ENCODE measurements at regions not wholly inside any gene's neighbourhood (a gene's known extent, or its start where the extent isn't known, plus 50 kb on each side); places are given as distances from the start of the nearest gene placed in this dataset.
A peak's percentile ranks its signal among the peaks of the same experiment; 100 is the strongest.
"Not testable (repeated sequence)": the region's sequence is repeated elsewhere in the genome, so short reads cannot be mapped to it uniquely, and the experiment has no call there.

DNA sequence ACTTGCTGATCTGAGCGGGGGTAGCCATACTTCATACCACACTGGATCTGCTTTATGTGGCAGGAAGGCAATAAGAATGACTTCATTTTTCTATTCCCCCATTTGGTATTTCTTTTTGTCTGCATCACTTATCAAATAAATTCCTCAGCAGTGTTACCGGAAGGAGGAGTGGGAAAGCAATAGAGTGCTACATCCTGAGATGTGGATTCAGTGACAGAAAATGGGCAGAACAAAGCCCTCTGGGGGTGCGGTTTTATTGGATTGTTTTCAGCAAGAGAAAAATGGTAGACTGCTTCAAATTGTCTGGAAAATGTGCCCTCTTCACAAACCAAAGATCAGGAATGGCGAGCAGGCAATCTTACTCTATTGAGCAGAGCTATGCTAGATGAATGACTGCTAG lies 751.9 kb upstream of the NEGR1 start:
- DNase-seq, result no peak

DNA sequence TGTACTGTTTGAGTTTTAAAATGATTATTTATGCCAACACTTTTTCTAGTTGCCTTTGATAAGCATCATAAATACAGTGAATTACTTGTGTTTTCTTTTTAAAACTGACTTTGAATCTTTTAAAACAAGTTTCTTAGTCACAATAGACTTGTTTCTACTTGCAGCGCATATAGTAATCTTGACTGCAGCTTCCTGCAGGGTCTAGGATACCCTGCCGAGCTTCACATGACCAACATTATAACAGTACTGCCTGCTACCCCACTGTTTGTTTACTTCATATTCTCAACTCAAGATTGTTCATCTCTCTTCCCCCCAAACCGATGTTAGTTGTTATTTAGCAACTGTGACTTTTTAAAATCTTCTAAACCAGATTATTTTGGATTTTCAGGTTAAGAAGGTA lies 751.3 kb upstream of the NEGR1 start:
- DNase-seq, result no peak

DNA sequence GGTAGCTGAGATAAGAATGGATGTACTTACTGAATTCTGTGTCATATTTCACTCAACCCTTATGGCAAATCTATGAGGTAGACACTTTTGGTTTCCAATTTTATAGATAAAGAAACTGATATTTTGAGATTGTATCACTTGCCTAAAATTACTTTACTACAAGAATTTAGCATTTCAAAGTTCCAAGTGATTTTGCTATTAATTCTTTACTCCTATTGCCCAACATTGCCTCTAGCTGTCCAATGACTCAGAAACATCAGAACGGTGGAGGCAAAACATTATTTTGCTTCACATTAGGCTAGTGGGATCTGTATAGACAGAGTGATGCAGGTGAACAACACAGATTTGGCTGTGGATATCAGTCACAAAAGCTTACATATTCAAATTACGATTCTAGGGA lies 747.2 kb upstream of the NEGR1 start:
- DNase-seq, result no peak

DNA sequence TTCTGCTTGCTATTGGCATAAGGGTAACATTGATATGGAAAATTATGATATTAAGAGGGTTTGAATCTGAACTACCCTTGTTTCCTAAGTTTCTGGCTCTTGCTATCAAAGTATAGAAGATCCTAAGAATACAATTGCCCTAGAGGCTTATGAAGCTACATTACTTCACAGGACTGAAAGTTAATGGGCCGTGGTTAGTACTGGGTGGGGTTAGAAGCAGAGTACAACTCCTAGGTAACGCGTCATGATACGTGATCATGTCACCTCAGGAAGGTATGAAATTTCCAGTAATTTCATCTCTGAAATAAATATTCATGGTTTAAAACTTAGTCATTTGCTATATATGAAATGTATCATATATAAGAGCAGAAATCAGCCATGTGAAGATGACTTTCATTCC lies 743.8 kb upstream of the NEGR1 start:
- DNase-seq, result no peak

DNA sequence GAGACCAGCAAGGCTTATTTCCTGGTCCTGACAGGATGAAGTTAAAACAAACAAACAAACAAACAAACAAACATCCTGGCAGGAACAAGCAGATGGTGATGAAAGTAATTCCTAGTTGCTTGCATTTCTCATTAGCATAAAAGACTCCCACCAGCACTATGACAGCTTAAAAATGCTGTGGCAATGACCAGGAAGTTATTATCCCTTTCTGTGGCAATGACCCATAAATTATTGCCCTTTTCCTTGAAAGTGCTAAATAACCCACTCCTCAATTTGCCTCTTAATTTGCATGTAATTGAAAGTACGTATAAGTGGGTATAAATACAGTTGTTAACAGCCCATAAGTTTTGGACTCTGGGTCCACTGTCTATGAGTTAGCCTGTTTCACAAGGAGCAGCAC lies 727.6 kb upstream of the NEGR1 start:
- DNase-seq, result no peak

DNA sequence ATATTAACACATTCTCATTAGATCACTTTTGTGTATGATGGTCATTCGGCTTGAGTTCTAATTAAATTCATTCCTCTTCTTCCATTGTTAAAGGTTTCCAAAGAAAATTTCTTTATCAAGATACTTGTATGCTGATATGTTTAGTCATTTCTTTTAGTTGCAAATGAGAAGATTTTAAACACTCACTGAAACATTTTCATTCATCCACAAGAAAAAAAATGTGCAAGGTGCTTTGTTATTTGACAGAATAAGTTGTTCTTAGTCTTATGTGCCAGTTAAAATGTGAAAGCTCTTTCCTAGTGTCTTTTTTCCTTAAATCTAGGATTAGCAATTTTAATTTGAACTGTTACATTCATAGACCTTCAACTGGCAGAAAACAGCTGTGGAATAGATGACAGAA lies 727.0 kb upstream of the NEGR1 start:
- DNase-seq, result no peak

DNA sequence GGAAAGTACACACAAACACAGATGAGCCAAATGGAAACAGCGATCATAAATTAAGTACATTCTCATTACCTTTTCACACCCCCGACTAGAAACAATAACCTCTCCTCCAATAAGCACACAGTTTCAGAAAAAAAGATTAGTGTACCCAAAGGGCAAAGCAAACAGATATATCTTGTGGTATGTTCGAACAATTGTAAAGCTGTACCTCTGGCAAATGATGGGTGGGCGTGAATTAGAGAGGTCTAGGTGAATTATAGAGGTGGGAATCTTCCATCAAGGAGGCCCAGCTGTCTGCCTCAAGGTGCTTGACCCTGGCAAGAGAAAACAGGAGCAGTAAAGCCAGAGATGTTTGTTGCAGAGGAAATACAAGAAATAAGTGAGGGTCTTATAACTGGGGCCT lies 715.3 kb upstream of the NEGR1 start:
- DNase-seq, result no peak

DNA sequence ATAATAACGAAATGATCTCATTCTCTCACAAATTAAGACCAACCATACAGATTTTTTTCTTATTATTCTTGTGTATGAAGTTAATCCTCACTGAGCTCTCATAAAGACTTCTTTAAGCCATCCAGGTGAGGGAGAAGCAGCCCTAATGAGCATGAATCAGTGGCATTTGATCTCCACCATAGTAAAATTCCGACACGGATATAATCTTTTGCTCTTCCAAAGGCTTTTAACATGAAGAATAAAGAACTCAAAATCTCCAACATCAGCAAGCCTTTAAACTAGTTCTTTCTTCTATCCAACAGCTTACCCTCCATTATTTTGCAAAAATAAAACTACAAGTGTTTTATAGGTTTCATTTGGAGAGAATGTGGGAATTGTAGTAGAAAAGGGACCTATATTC lies 714.7 kb upstream of the NEGR1 start:
- no peak for DNase-seq

DNA sequence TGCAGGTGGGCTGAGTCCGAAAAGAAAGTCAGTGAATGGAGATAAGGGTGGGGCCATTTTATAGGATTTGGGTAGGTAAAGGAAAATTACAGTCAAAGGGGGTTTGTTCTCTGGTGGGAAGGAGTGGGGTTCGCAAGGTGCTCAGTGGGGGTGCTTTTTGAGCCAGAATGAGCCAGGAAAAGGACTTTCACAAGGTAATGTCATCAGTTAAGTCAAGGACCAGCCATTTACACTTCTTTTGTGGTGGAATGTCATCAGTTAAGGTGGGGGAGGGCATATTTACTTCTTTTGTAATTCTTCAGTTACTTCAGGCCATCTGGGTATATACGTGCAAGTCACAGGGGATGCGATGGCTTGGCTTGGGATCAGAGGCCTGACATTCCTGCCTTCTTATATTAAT lies 705.5 kb upstream of the NEGR1 start:
- not testable (repeated sequence) for DNase-seq

DNA sequence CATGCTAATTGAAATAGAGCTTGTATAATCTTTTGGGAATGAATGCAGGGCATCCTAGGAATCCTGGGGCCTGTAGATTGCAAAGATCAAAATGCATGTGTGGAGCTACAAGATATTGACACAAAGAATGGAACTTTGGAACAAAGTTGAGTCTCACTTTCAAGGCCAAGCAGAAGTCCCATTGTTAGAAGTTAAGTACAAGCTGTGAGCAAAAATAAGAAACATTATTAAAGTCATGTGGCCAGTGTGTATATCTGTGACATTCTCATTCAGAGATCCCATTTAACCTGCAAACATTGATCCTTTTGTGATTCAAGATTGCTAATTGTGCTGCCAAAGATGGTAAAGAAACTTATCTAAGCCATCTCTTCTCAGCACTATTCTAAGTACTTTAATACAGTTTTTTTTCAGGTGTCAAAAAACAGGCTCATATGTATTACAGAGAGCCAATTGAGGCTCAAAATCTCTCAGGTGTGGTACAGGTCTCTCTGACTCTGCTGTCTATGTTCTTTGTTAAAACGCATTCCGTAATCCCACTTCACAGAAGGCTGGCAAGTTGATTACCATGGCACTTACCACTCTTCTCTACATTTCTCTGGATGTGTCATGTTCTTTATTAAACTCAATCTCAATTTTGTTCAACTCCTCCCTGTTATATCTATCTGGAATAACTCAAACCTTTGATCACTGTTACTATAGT lies 704.4 kb upstream of the NEGR1 start:
- DNase-seq, result no peak

DNA sequence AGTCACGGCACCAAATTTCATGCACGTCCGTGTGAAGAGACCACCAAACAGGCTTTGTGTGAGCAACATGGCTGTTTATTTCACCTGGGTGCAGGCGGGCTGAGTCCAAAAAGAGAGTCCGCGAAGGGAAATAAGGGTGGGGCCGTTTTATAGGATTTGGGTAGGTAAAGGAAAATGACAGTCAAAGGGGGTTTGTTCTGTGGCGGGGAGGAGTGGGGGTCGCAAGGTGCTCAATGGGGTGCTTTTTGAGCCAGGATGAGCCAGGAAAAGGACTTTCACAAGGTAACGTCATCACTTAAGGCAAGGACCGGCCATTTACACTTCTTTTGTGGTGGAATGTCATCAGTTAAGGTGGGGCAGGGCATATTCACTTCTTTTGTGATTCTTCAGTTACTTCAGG lies 702.7 kb upstream of the NEGR1 start:
- DNase-seq, result not testable (repeated sequence)

DNA sequence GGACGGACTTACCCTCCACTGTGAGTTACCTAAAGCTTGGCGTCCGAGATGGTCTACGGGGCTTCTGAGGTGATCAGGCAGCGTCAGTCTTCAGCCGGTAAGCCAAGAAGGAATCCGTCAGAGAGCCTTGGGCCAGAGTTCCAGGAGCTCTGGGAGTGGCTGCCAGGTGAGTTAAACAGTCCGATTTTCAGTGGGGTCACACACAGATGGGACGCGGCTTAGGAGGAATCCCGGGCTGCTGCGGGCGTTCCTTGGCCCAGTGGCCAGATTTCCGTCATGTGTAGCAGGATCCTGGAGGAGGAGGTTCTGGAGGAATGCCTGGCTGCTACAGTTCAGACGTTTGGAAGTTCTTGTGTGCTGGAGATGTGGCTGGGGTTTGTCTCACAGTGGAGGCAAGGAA lies 700.7 kb upstream of the NEGR1 start:
- DNase-seq, result not testable (repeated sequence)

DNA sequence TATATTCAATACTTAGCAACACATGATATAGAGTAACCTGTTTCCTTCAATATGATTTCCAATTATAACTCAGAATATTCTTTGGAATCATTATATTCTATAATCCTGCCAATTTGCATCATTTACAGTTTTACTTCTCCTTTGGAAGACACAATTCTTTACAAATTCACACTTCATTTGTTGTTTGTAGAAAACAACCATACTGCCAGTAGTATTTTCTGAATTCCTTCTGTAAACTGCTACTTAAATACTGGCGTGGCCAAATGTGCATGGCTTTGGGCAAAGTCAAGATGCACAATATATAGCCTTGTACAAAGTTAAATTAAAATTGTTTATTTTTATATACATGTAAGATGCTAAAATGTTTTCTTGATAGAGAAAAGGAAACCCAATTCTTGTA lies 687.1 kb upstream of the NEGR1 start:
- no peak for DNase-seq

DNA sequence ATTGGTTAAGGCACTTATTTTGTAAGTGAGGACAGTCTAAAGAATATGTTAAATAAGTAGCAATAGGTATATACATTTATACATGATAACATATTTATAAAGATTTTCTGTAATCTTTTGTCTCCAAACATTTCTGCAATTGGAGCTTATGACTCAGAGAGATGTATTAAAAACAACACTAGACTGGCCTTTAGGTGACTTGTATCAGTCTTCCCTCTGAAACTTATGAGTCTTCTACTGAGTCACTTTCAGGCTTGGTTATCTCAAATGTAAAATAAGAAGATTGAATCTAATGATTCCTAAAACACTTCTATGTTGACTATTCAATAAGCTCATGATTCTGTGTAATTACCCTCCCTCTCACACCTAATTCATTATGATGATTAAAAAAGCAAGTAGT lies 672.6 kb upstream of the NEGR1 start:
- DNase-seq, result no peak

DNA sequence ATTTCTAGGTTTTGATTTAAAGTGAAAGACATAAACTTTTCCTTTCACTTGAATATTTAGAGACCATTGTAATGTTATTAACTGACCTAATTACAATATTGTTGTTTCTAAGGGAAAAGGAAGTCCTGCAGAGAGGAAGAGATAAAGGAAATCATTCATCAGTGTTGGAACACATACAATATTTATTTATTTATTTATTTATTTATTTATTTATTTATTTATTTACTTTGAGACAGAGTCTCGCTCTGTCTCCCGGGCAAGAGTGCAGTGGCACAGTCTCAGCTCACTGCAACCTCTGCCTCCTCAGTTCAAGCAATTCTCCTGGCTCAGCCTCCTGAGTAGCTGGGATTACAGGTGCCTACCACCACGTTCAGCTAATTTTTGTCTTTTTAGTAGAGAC lies 668.6 kb upstream of the NEGR1 start:
- not testable (repeated sequence) for DNase-seq

DNA sequence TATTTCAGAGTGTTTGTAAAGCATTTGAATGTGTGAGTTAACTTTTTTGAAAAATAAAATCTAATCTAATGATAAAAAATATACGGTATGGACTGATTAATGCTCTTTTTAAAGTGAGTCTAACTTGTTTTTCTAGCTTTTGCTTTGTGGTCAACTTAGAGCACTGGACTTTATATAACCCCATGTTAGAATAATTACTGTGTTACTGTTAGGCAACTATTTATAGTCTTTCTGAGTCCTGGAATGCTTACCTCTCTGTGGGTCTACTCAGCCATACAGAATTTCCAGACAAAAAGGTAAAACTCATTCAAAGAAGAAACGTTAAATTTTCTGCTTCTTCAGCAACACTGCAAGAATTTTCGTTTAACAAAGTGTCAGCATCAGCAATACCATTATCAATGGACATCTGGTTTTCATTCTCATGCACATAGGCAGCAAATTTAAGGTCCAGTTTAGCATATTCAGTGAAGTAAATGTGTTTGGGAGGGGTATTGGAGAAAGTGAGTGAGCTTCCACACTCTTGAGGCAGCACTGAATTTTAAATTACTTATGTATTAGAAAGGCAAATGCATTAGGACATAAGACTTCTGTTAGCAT lies 664.7 kb upstream of the NEGR1 start:
- no peak for DNase-seq

DNA sequence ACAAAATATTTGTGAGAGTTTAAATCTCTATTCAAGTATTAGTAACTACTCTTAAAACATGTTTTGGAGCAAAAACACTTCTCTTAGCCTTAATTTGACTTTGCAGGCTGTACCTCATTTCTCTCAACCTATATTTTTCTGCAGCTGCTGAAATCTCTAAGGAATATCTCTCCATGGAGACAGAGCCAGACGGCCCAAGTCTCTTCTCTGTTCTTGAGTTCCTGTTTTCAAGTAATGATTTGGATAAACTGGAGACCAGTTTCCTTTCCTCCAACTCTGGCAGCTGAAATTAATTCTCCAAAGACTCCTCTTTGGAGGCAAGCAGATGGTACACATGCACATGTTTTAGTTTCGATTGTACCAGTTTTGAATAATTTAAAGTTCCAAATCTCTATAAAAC lies 659.7 kb upstream of the NEGR1 start:
- no peak for DNase-seq

DNA sequence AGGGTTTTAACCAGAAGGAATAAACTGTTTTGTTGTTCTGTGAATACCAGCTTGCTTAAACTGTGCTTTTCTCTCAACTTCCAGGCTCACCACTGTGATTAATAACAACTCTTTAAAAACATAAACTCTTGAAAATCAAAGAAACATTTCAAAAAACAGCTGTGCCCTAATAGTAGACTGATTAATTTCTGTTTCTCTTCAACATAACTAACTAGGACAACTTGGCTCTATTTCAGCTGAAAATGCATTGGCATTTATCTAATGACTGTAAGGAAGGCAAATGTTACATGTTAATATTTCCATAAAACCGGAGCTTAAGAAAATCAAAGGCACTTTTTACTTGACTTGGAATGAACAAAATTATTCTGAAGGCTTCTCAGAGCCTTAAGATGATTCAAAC lies 656.1 kb upstream of the NEGR1 start:
- DNase-seq, result no peak

DNA sequence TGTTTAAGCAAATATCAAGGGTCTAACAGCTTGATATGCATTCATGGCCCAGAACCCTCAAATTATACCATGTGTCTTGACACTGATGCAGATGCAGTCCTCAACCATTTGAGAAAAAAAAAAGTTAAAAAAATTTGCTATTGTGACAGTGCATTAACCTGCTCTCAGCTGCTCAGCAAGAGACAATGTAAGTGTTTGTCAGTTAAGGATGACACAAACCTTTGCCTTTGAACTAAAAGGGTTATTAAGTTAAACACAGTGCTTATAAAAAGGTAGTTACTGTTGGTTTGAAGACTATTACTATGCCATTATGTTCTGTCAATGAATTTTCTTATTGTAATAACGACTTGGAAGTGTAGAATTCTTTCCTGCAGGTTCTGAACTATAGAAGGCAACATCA lies 655.6 kb upstream of the NEGR1 start:
- peak; percentile 11 for DNase-seq

DNA sequence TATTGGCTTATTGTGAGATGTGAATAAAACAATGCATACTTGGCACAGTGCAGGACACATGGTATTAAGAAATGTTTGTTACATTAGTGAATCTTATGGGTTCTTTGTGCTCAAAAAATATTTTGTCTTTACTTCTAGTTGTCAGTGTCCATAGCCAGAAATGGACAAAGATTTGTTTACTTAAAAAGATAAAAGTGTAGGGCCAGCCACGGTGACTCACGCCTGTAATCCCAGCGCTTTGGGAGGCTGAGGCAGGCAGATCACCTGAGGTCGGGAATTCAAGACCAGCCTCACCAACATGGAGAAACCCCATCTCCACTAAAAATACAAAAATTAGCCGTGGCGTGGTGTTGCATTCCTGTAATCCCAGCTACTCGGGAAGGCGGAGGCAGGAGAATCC lies 654.6 kb upstream of the NEGR1 start:
- no peak for DNase-seq

DNA sequence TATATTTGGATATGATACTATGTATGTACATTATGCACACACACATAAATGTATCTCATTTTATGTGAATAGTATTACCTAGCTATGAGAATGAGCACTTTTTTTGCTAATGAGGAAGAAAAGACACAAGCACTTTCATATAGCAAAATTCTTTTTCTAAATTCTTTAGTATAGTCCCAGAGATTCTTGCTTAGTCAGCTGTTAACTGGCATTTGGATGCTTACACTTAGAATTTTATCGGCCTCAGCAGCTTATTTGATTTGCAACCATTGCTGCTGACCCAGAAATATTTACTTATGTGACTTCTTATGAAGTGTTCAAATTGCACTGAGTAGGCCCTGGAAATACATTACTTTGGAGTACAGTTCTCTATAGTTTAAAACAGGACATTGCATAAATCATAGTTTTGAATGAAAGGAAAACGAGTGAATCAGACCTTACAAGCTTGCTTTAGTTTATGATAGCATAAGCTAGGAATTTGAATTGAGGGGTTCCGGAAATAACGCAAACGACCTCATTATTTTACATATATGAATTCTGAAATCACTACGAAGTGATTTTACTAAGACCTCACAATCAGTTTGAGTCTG lies 653.9 kb upstream of the NEGR1 start:
- DNase-seq, result no peak

DNA sequence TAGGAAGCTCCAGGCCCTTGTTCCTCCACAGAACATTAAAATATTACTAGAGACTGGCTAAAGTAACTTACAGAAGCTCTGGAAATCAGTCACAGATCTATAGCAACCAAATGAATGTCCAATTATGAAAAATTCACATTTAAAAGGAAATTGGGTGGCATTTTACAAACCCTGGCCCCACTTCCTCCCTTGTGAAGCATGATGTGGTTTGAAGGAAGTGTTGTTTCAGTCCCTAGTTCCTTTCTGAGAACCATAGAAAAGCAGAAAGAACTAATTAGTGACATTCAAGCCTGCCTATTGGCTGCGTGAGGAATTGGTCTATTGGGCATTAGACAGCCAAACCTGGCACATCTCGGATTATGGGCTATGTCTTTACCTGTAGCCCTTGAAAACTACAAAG lies 649.7 kb upstream of the NEGR1 start:
- DNase-seq, result no peak

DNA sequence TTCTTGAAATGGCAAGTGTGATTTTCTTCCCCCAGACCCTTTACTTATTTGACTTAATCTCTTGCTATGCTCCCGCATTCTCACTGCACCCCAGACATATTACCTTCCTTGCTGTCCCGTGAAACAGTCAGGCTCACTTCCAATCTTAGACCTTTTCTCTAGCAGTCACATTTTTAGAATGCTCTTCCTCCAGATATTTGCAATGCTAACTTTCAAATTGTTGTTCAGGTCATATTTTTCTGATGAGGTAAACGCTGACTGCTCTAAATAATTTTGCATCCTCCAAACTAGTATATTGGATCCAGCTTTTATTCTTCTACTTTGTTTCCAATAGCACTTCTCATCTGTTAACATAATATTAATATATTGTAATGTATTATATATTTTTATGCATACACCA lies 648.2 kb upstream of the NEGR1 start:
- no peak for DNase-seq

DNA sequence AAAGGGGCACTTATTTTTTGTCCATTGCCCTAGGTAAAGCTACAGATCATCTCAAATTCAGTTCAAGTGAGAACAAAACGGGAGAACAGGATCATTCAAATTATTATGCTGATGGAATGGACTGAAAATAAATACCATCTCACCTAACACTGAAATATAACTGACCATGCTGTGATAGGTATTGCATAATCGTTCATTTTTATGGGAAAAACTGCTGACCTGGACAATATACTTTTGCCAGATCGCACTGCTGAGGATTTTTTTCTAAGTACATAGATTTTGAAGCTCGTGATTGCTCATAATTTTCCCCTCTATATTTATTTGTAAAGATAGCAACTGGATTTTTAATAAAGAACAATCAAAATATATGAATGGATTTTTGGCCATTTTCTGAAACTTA lies 636.6 kb upstream of the NEGR1 start:
- DNase-seq, result no peak

DNA sequence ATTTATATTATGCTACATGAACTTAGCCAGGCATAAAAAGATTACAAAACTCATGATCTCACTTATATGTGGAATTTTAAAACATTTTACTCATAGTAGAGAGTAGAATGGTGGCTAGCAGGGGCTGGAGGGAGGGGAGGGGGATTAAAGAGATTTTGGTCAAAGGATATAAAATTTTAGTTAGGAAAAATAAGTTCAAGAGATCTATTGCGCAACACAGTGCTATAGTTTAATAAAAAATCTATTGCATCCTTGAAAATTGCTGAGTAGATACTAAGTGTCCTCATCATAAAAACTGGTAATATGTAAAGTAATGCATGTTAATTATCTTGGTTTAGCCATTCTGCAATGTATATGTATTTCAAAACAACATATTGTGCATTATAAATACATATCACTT lies 635.6 kb upstream of the NEGR1 start:
- no peak for DNase-seq
